DOHH2 (cell line): ENCODE measurements at regions not wholly inside any gene's neighbourhood (a gene's known extent, or its start where the extent isn't known, plus 50 kb on each side); places are given as distances from the start of the nearest gene placed in this dataset.

Experiments used
- CTCF ChIP-seq: fragments of 200-600 bp; sonication (generic); IDR thresholded peaks from one replicate; pipeline ENCODE4 v1.5.1; 2014; ENCODE audit warnings: antibody characterized with exemption, mild to moderate bottlenecking, low read depth, low read length; ENCODE audit not compliant: poor library complexity, severe bottlenecking
- EZH2phosphoT487 ChIP-seq: fragments of 200-600 bp; sonication (generic); IDR thresholded peaks from 2 replicates; pipeline ENCODE4 v1.6.1; 2017; ENCODE audit warnings: borderline replicate concordance, mild to moderate bottlenecking, antibody characterized with exemption, low read length, moderate library complexity, mixed read lengths

DNA sequence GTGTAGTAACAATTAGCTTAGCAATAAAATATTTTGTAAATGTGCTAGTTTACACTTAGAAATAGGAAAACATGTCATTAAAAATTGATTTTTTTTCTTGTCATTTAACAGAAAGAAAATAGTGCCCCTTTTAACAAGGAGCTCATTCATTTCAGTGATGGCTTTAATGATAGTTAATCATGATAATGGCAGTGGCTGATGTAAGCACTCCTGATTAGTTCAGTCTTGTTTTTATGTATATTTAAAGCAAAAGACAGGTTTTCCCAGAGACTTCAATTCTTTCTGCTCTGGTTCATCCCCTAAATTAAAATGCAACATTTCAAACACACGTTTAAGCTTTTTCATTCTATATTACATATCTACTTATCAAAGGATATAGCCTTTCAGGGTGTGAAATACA lies 1039.5 kb upstream of the PCDH7 start:
- no peak for TF ChIP-seq CTCF
- TF ChIP-seq EZH2phosphoT487 = no peak
